GOT3 (cell line): ENCODE measurements at regions not wholly inside any gene's neighbourhood (a gene's known extent, or its start where the extent isn't known, plus 50 kb on each side); places are given as distances from the start of the nearest gene placed in this dataset.
"Not testable (repeated sequence)": the region's sequence is repeated elsewhere in the genome, so short reads cannot be mapped to it uniquely, and the experiment has no call there.

Source experiments
- DNase-seq: peaks from one replicate; lab custom pipeline; 2025; ENCODE audit warnings: mixed read lengths; lab: John Stamatoyannopoulos, UW

DNA sequence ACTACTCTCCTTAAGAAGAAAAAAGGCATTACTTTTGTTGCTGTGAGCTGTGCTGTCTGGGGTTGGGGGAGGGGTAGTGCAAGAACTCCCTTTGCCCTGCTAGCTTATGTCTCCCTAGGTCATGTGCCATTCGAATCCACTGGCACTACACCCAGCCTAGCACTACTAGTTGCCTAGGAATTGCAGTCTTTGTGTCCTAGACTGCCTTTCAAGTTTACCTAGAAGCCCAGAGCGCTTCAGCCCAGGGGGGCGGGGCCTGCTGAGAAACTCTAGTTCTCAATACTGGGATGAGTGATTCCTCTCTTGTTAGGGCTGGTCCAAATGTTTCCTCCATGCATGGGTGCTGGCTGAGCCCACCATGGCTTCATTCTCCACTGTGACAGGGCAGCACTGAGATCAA lies 1011.5 kb downstream of the PCDH19 start:
- no peak for DNase-seq

GRCh38 chrX:99397879-99398278 lies 1012.2 kb downstream of the PCDH19 start:
- DNase-seq, result no peak

- DNase-seq, result no peak
Measured at GRCh38 chrX:99394456-99394855, 1015.6 kb downstream of the PCDH19 start.

GRCh38 chrX:99384594-99385374 lies 1025.3 kb downstream of the PCDH19 start:
- DNase-seq, result no peak

DNA sequence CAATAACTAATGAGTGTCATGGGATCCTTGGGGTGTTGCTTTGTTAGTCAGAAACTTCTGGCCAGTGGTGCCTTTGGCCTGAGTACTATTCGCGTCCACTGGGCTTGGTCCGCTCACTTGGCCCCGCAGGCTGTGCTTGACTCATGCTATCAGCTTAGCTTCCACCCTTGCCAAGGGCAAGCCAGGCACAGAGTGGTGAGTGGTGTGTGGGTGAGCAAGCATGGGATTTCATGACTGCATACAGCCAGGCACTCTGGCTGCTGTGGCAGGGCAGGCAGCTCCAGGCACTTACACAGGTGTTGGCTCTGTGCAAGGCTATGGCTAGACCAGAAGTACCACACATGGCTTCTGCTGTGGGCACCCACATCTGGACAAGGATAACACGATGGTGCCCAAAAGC lies 1026.3 kb downstream of the PCDH19 start:
- DNase-seq, result no peak

DNA sequence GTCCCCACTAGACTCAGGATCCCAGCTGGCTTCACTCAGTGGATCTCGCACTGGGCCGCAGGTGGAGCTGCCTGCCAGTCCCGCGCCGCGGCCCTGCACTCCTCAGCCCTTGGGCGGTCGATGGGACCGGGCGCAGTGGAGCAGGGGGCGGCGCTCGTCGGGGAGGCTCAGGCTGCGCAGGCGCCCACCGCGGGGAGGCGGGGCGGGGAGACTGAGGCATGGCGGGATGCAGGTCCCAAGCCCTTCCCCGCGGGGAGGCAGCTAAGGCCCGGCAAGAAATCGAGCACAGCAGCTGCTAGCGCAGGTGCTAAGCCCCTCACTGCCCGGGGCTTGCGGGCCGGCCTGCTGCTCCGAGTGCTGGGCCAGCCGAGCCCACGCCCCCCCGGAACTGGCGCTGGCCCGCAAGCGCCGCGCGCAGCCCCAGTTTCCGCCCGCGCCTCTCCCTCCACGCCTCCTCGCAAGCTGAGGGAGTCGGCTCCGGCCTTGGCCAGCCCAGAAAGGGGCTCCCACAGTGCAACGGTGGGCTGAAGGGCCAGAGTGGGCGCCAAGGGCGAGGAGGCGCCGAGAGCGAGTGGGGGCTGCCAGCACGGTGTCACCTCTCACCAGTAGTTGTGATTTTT lies 1038.0 kb downstream of the PCDH19 start:
- DNase-seq, result no peak

GRCh38 chrX:99353412-99353811 lies 1056.7 kb downstream of the PCDH19 start:
- no peak for DNase-seq

GRCh38 chrX:99348256-99348655 lies 1061.8 kb downstream of the PCDH19 start:
- DNase-seq, result no peak

GRCh38 chrX:99308302-99308701 lies 1101.8 kb downstream of the PCDH19 start:
- no peak for DNase-seq

- no peak for DNase-seq
Measured at GRCh38 chrX:99305573-99305972, 1104.5 kb downstream of the PCDH19 start.

DNA sequence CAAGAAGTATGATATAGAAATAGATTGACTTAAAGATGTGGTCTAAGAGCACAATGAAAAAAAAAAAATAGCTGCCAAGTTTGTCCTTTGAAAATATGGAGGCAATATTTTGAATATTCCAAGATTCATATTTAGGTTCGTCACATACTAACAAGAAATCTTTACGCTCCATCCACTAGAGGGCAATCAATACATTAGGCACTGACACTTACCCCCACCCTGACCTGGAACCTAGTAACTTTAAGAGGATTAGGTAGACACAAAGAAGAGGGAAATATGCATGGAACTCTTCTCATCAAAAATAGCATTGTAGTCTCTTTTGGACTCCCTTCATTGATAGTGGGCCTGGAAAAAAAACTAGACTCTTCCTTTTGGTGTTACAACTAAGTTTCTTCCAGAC lies 1108.1 kb downstream of the PCDH19 start:
- no peak for DNase-seq

DNA sequence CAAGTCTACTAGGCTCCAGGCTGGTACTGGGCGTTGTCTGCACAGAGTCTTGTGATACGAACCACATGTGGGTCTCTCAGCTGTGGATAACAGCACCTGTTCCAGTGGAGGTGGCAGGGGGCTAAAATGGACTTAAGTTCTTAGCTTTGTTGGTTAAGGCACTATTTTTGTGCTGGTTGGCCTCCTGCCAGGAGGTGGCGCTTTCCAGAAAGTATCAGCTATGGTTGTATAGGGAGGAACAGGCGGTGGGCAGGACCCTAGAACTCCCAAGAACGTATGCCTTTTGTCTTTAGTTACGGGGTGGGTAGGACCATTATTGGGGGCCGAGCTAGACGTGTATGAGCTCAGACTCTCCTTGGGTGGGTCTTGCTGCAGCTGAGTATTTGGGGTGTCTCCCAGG lies 1138.4 kb downstream of the PCDH19 start:
- no peak for DNase-seq

DNA sequence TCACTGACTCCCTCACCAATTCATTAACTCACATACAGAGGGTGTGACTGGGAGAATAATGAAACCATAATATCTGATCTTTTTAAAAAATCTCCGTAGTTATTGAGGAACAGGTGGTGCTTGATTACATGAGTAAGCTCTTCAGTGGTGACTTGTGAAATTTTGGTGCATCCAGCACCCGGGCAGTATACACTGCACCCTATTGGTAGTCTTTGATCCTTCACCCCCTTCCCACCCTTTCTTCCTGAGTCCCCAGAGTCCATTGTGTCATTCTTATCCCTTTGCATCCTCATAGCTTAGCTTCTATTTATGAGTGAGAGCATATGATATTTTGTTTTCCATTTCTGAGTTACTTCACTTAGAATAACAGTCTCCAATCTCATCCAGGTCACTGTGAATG lies 1143.8 kb downstream of the PCDH19 start:
- no peak for DNase-seq

- DNase-seq, result no peak
Measured at GRCh38 chrX:99248180-99248579, 1161.9 kb downstream of the PCDH19 start.

DNA sequence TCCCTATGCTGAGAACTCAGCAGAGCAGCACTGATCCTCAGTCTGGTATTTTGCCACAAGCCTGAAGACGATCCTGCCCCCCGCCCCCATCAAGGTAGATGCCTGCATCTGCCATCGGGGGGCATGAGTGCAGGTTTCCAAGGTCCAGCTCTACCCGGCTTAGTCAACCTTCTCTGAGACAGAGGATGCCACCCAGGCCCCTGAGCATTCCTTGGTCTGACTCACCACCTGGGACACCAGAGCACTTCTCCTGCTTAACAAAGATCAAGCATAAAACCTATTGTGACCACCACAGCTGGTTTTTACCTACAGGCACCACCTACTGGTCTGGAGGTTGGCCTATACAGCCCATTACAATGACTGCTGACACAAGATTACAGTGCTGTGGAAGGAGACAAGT lies 1168.1 kb downstream of the PCDH19 start:
- DNase-seq, result no peak

- not testable (repeated sequence) for DNase-seq
Measured at GRCh38 chrX:99234384-99234783, 1175.7 kb downstream of the PCDH19 start.

GRCh38 chrX:99192421-99192820 lies 1217.7 kb downstream of the PCDH19 start:
- DNase-seq, result no peak

DNA sequence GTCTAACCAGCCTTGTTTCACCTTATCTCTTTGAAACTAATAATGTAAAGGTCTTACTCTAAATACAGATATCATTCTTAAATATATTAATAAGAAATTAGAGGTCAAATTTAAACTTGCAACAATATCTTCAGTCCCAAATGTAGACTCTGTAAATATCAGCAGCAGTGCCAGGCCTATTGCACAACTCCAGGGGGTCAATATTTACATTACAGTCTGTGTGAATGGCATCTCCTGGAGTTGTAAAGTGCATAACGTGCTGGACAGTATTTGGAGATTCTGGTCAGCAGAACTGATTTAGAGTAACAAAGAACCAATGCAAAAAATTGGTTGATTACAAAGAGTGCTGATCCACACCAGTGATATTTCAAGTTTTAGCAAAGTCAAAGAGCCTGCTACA lies 1225.9 kb downstream of the PCDH19 start:
- DNase-seq, result no peak

GRCh38 chrX:99172958-99173357 lies 1237.1 kb downstream of the PCDH19 start:
- DNase-seq, result no peak

- no peak for DNase-seq
Measured at GRCh38 chrX:99142745-99143144, 1267.3 kb downstream of the PCDH19 start.

GRCh38 chrX:99137488-99137887 lies 1272.6 kb downstream of the PCDH19 start:
- DNase-seq, result no peak

DNA sequence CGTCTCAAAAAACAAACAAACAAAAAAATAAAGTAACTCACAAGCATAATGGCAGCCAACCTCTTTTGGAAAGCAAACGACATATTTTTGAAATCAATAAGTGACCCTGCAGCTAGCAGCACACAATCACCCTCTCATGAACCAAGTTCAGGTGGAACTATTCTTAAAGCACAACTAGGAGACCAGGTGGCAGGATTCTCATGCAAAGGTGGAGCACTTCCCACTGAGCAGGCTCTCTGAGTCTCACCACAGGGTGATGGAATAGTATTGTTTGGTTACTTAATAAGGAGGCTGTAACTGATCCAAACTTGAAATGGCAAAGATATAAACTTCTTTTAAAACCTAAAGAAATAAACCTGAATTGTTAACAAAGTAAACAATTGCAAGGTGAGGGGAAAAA lies 1293.1 kb downstream of the PCDH19 start:
- no peak for DNase-seq

DNA sequence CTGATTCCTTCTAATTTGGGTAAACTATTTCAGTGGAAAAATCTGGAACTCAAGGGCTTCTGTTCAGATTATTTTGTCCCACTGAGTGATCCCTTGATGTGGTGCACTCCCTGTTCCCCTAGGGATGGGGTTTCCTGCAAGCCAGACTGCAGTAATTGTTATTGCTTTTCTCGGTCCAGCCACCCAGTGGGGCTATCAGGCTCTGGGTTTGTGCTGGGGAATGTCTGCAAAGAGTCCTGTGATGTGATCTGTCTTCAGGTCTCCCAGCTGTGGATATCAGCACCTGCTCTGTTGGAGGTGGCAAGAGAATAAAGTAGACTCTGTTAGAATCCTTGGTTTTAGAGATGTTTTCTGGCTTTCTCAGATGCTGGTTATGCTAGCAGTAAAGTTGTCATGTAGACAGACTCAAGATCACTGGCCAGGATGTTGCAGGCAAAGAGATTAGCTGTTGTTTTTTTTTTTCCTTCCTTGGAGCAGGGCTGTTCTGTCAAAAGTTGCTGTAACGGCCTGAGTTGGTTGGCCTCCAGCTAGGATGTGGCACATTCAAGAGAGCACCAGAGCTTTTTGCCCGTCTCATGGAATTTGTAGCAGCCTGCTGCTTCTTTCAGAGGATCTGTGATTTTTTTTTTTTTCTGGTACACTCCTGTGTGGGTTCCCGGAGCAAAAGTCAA lies 1314.0 kb downstream of the PCDH19 start:
- DNase-seq, result no peak
